HL-60 (cell line): ENCODE measurements at regions not wholly inside any gene's neighbourhood (a gene's known extent, or its start where the extent isn't known, plus 50 kb on each side); places are given as distances from the start of the nearest gene placed in this dataset.

Experiments used
- DNase-seq, 2 experiments: peaks; one replicate each; pipeline ENCODE4 v3.0.0-alpha.2; 2010 to 2020; ENCODE audit warnings: low read depth in 1 of 2, low spot score in 1 of 2
- H3K27ac ChIP-seq: fragments of 250-450 bp; sonication (Bioruptor Pico); replicated peaks from 2 replicates; pipeline ENCODE4 v1.5.1; 2020; ENCODE audit warnings: mild to moderate bottlenecking, moderate library complexity
- H3K27me3 ChIP-seq: fragments of 250-450 bp; sonication (Bioruptor Pico); 2 replicates; pipeline ENCODE4 v1.5.1; 2021; ENCODE audit warnings: mild to moderate bottlenecking, moderate library complexity; ENCODE audit not compliant: insufficient read depth, poor library complexity, severe bottlenecking
- H3K4me3 ChIP-seq: replicated peaks from 2 replicates; pipeline ENCODE4 v1.5.1; 2011; ENCODE audit warnings: mild to moderate bottlenecking, control low read depth, low read length; ENCODE audit not compliant: insufficient read depth
- CTCF ChIP-seq: IDR thresholded peaks from one replicate; pipeline ENCODE4 v1.5.1; 2011; ENCODE audit warnings: low read length, control low read depth, inconsistent platforms; ENCODE audit not compliant: insufficient read depth
- GABPA ChIP-seq: IDR thresholded peaks from 2 replicates; pipeline ENCODE4 v1.6.1; 2012; ENCODE audit warnings: low read depth
- POLR2AphosphoS5 ChIP-seq: IDR thresholded peaks from 2 replicates; pipeline ENCODE4 v1.6.1; 2012; ENCODE audit warnings: low read depth
- REST ChIP-seq: IDR thresholded peaks from 2 replicates; pipeline ENCODE4 v1.6.1; 2012; ENCODE audit warnings: low read depth; ENCODE audit not compliant: insufficient replicate concordance
- SPI1 ChIP-seq: IDR thresholded peaks from 2 replicates; pipeline ENCODE4 v1.6.1; 2012; ENCODE audit warnings: low read depth, mild to moderate bottlenecking, borderline replicate concordance

GRCh38 chr2:75415111-75415626 lies 145.6 kb downstream of the EVA1A start:
- no peak overlapping the region for H3K4me3 ChIP-seq
- H3K27ac ChIP-seq, result no peak overlapping the region
- DNase-seq, result no peak
- TF ChIP-seq CTCF (no peak), GABPA (no peak), REST (no peak), SPI1 (no peak), POLR2AphosphoS5 (no peak)
- H3K27me3 ChIP-seq, result peaks cover 4% of the 10 kb centered on the region

DNA sequence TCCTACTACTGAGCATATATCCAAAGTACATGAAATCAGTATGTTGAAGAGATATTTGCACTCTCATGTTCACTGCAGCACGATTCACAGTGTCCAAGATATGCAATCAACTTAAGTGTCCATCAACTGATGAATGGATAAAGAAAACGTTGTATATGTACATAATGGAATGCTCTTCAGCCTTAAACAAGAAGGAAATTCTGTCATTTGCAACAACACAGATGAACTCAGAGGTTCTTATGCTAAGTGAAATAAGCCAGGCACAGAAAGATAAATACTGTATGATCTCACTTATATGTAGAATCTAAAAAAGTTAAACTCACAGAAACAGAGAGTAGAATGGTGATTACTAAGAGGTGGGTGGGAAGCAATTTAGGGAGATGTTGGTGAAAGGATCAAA lies 149.2 kb downstream of the EVA1A start:
- H3K4me3 ChIP-seq, result no peak overlapping the region
- no peak for DNase-seq
- peaks cover 2% of the 10 kb centered on the region for H3K27me3 ChIP-seq
- no peak for TF ChIP-seq POLR2AphosphoS5
- no peak for TF ChIP-seq SPI1
- no peak for TF ChIP-seq GABPA
- no peak for TF ChIP-seq REST
- no peak for TF ChIP-seq CTCF
- no peak overlapping the region for H3K27ac ChIP-seq

GRCh38 chr2:75410702-75411101 lies 150.0 kb downstream of the EVA1A start:
- Histone ChIP-seq H3K27me3 (peaks cover 2% of the 10 kb centered on the region), H3K27ac (no peak overlapping the region), H3K4me3 (no peak overlapping the region)
- TF ChIP-seq POLR2AphosphoS5 (no peak), SPI1 (no peak), CTCF (no peak), GABPA (no peak)
- no peak for DNase-seq

GRCh38 chr2:75408771-75409170 lies 152.0 kb downstream of the EVA1A start:
- no peak for DNase-seq
- Histone ChIP-seq H3K4me3 (no peak overlapping the region), H3K27me3 (peaks cover 4% of the 10 kb centered on the region), H3K27ac (no peak overlapping the region)
- no peak for TF ChIP-seq POLR2AphosphoS5
- TF ChIP-seq CTCF, result no peak
- no peak for TF ChIP-seq REST
- TF ChIP-seq GABPA, result no peak
- TF ChIP-seq SPI1, result no peak
